Spleen (tissue), 7 donors: ENCODE measurements at regions not wholly inside any gene's neighbourhood (a gene's known extent, or its start where the extent isn't known, plus 50 kb on each side); places are given as distances from the start of the nearest gene placed in this dataset.

Experiments used
- POLR2AphosphoS5 ChIP-seq, 3 donors: sonication (generic); formaldehyde crosslinking; IDR thresholded peaks; one replicate each; pipeline ENCODE4 v1.5.1; 2017; ENCODE audit warnings: antibody characterized with exemption in 3 of 3
- TF ChIP-seq, protein P1 (sequence below), 11 experiments: fragments of 200-600 bp in 7 of 11; fragments of 450-650 bp in 4 of 11; sonication (generic) in 4 of 11; IDR thresholded peaks in 8 of 11; conservative IDR thresholded peaks in 3 of 11; 1 replicate in 7 of 11; 2 replicates in 4 of 11; pipeline versions ENCODE4 v1.4.0 to v1.8.0; 2016 to 2021; ENCODE audit warnings: antibody characterized with exemption in 11 of 11, inconsistent platforms in 4 of 11, mild to moderate bottlenecking in 1 of 11
- donor health status: DM: no; HTN: no; CAD: no; lungs with moderate emphysema.
- donor health status: DM: no; HTN: no; CAD: no.
- donor health status: DM: no; HTN: no; CAD: no.

DNA sequence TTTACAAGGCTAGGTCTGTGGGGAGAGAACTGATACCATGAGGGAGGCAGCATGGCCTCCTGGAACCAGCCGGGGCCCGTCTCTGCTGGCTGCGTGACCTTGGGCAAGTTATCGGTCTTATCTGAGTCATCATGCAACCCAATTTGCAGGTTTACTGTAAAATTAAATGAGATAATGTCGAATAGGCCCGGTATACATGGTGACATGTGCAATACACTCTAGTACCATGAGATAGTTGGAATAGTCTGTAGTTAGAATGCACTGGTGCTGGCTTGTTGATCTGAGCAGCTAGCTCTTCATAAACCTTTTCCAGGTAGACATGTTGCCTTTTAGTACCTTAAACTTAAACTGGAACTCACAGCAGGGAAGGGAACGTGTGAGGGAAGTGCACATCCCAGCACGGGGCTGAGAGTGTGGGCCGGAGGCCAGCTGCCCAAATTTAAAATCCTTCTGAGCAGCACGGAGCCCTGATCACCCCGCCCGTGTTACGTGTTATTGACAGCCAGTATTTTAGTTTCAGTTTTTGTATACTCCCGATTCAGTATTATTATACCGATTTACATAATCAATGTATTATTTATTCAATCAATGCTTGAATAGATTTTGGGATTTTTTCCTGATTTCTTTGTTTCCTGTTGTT, 72.4 kb upstream of the HS6ST1 start:
- TF ChIP-seq, protein P1, sequence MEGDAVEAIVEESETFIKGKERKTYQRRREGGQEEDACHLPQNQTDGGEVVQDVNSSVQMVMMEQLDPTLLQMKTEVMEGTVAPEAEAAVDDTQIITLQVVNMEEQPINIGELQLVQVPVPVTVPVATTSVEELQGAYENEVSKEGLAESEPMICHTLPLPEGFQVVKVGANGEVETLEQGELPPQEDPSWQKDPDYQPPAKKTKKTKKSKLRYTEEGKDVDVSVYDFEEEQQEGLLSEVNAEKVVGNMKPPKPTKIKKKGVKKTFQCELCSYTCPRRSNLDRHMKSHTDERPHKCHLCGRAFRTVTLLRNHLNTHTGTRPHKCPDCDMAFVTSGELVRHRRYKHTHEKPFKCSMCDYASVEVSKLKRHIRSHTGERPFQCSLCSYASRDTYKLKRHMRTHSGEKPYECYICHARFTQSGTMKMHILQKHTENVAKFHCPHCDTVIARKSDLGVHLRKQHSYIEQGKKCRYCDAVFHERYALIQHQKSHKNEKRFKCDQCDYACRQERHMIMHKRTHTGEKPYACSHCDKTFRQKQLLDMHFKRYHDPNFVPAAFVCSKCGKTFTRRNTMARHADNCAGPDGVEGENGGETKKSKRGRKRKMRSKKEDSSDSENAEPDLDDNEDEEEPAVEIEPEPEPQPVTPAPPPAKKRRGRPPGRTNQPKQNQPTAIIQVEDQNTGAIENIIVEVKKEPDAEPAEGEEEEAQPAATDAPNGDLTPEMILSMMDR (IDR thresholded peaks at IDR 0.05 in 8 of 11, conservative IDR thresholded peaks at IDR 0.05 in 3 of 11) = no peak
- no peak for TF ChIP-seq POLR2AphosphoS5 (IDR thresholded peaks at IDR 0.05)
